GM21367 (cell line): ENCODE measurements at regions not wholly inside any gene's neighbourhood (a gene's known extent, or its start where the extent isn't known, plus 50 kb on each side); places are given as distances from the start of the nearest gene placed in this dataset.
"Not testable (repeated sequence)": the region's sequence is repeated elsewhere in the genome, so short reads cannot be mapped to it uniquely, and the experiment has no call there.

Experiments used
- ATAC-seq: cut with Tn5 transposase; IDR thresholded peaks from one replicate; pipeline ENCODE4 v1.9.1; 2021; ENCODE audit not compliant: unreplicated experiment

- no peak for ATAC-seq
Observed at GRCh38 chr13:47892374-47892773, 108.7 kb downstream of the SUCLA2 start.

DNA sequence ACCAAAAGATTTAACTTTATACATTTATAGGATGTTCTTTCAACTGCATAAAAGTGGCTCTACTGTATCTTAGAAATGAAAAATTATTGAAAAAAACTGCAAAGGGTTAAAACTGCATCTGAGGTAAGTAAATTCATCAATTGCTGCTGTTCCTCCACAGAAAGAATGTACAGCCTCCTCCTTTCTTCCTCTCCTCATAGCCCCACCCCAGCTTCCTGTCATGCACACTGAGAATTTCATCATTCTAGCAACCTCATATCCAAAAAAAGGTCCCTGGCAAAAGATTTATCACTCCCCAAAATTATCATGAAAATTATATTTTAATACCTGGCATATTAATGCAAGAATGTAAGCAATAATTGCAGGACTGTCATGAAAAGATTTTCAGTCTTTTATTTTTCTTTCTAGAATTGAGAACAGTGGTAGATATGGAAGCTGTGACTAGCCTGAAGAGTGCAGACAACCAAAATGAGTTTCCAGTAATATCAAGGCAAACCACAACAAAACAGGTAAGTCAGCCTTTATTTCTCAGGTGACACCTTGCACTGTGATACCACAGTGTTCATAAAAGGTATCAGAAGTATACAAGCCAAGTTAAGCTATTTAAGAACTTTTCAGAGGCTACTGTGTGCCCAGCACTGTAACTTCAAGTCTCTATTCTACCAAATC lies 110.8 kb downstream of the SUCLA2 start:
- ATAC-seq = no peak

- no peak for ATAC-seq
Observed at GRCh38 chr13:47886314-47886713, 114.8 kb downstream of the SUCLA2 start.

DNA sequence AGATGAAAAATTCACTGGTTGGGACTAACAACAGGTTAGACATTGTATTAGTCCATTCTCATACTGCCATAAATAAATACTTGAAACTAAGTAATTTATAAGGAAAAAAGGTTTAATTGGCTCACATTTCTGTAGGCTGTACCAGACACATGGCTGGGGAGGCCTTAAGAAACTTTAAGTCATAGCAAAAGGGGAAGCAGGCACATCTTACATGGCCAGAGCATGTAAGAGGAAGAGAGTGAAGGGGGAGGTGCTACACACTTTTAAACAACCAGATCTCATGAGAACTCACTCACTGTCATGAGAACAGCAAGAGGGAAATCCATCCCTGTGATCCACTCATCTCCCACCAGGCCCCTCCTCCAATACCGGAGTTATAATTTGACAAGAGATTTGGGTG lies 125.9 kb downstream of the SUCLA2 start:
- no peak for ATAC-seq

DNA sequence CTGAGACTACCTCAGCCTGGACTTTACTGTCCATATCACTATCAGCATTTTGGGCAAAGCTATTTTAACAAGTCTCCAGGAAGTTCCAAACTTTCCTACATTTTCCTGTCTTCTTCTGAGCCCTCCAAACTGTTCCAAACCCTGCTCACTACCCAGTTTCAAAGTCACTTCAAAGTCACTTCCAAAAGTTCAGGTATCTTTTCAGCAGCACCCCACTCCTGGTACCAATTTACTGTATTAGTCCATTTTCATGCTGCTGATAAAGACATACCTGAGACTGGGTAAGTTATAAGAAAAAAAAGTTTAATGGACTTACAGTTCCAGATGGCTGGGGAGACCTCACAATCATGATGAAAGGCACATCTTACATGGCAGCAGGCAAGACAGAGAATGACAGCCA lies 127.1 kb downstream of the SUCLA2 start:
- ATAC-seq = not testable (repeated sequence)

GRCh38 chr13:47873319-47873718 lies 127.8 kb downstream of the SUCLA2 start:
- ATAC-seq = not testable (repeated sequence)

DNA sequence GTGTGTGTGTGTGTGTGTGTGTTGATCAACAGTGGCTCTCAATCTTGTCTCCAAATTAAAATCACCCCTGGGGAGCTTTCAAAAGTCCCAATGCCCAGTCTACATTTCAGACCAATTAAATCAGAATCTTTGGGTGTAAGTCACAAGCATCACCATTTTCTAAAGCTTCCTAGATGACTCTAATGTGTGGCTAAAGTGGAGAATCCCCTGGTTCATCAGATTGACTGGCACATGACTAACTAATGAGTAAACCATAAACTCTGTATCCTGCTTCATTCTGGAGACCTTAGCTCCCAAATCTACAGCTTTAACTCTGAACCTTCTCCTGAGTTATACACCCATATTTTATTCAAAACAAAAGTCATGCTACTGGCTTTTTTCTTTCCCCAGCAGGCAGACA lies 131.3 kb downstream of the SUCLA2 start:
- no peak for ATAC-seq

GRCh38 chr13:47865883-47866282 lies 135.2 kb downstream of the SUCLA2 start:
- no peak for ATAC-seq

DNA sequence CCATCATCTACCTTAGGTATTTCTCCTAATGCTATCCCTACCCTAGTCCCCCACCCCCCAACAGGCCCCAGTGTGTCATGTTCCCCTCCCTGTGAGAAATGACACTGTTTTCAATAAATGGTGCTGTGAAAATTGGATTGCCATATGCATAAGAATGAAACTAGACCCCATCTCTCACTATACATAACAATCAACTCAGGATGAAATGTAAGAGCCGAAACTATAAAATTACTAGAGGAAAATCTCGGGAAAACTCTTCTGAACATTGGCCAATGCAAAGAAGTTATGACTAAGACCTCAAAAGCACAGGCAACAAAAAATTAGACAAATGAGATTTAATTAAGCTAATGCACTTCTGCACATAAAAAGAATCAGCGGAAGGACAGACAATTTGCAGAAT lies 138.2 kb downstream of the SUCLA2 start:
- no peak for ATAC-seq

DNA sequence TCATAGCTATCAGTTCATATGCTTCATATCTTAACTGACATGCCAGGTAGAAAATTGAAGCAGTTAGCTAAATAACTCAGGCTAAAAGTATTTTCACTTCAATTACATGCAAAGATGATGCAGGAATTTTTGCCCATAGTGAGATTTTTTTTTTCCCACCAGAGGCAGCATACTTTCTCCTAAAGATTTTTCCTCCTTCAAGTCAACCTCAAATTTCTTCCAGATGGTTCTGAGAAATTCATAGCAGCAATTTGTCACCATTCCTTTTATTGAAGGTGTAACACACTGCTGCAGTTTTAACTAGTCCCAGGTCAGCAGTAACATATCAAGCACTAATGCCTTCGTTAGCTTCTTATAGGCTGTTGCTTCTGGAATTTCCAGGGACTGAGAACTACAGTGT lies 141.9 kb downstream of the SUCLA2 start:
- ATAC-seq = no peak

DNA sequence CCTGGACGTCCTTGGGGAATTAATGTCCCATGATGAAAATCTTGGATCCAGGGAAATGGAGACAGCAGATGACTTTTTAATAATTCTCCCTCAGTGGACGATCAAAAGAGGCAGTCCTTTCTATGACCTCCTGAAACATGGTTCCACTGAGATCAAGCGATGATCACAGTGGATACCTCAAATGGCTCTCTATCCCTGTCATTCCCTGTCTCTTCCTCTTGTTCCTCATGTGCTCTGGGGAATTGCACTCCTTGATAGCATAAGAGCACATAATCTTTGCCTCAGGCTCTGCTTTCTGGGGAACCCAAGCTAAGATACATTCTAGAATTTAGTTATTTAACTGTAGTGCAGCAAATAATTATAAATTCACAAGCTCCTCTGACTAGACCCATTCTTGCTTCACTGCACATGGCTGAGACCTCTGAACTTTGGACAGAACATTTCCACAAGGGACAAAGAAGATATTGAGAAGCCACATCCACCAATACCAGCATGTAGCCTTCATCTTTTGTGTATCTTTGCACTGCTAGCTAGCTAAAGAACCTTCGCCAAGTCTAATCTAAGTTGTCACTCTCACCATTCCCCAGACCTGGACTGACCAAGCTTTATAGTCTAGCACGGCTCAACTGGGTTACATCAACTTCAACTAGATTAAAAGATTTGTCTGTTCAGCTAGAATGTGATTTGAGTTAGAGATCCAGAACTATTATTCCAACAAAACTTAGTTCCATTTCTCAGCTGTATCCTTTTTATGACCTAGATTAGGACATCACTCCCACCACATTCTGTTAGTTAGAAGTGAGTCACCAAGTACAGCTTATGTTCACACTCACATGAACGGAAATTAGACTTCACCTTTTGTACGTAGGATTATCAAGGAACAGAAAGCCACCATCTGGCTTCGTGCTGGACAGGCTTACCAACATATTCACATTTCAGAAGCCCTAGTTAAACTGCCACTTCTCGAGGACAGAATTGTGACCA lies 142.7 kb downstream of the SUCLA2 start:
- no peak for ATAC-seq

GRCh38 chr13:47853236-47853635 lies 147.8 kb downstream of the SUCLA2 start:
- no peak for ATAC-seq

GRCh38 chr13:47846886-47847285 lies 154.2 kb downstream of the SUCLA2 start:
- ATAC-seq = no peak

GRCh38 chr13:47845981-47846380 lies 155.1 kb downstream of the SUCLA2 start:
- no peak for ATAC-seq

DNA sequence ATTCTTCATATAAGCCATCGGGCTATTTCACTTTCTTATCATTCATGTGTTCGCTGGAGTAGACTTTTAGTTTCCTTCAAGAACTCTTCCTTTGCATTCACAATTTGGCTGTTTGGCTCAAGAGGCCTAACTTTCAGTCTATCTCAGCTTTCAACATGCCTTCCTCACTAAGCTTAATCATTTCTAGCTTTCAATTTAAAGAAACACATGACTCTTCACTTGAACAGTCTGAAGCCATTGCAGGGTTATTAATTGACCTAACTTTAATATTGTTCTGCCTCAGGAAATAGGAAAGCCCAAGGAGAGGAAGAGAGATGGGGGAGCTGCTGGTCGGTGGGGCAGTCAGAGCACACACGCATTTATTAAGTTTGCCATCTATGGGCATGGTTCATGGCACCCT lies 158.1 kb downstream of the SUCLA2 start:
- no peak for ATAC-seq

DNA sequence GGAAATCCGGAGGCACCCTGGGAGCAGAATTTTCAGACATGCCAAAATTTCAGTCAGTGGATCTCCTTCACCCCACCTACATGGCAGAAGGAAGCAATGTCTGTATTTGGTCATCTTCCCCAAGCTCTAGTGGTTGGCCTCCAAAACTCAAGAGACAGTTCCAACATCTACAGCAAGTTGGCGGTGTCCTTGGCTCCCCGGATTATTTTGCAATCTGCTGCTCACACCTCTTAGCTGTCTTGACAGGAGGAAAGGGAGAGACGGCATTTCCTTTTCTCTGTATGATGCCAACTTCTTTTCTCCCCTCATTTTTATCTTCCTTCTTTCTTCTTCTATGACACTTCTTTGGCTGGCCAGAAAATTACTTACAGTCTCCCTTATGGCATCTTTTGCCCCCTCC lies 159.9 kb downstream of the SUCLA2 start:
- no peak for ATAC-seq

DNA sequence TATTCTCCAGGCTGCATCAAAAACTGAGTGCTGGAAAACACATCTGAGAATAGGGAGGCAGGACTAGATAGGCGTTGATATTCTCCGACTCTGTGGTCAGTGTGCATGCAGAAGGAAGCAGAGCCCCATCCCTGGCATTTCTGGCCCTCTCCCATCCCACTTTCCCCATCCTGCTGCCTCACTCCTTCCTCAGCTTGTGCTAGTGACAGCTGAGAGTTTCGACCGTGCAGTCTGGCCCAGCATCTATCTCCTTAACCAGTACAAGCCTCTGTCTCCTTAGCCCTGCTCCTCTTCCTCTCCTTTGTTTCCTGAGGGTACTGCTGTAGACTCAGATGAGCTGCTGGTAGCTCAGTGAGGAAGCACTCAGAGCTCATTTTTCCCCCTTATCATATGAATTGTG lies 163.2 kb downstream of the SUCLA2 start:
- ATAC-seq = no peak

DNA sequence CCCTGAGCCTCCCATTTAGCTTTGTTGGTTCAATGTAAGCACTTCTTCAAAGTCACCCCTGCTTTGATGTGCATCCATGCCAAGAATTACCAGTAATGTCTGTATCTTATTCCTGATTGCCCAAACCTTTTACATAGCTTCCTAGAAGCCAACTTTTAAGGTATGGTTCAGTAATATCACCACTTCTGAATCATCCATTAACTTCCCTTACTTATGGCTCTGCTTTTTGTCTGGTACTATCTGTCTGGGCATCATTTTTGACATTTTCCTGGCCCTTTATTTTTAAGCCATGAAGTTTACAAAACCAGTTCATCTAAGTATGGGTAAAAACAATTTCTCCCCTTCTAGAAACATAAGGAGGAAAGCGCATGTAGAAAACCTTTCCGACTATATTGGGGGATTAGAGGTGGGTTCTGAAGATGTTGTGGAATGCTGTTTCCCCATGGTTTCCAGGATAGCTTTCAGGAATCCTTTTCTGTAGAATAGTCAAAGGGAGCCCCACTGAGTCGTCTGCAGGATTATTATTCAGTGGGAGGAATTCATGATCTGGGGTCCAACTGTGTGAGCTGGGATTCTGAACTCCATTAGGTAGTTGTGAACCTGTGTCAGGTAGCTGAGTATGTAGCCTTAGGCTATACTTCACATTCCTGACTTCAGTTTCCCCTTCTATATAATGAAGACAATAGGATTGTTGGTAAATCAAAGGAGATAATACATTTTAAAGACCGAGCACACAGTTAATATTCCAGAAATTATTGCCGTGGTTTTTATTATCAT lies 163.8 kb downstream of the SUCLA2 start:
- no peak for ATAC-seq

- no peak for ATAC-seq
Observed at GRCh38 chr13:47835470-47836228, 165.4 kb downstream of the SUCLA2 start.

GRCh38 chr13:47832458-47832972 lies 168.6 kb downstream of the SUCLA2 start:
- ATAC-seq = no peak

GRCh38 chr13:47831265-47831664 lies 169.8 kb downstream of the SUCLA2 start:
- no peak for ATAC-seq
